Keratinocyte (primary cell): ENCODE measurements at regions not wholly inside any gene's neighbourhood (a gene's known extent, or its start where the extent isn't known, plus 50 kb on each side); places are given as distances from the start of the nearest gene placed in this dataset.

Source experiments
- DNase-seq: peaks from one replicate; pipeline ENCODE4 v3.0.0-alpha.2; 2011; ENCODE audit warnings: low read depth, missing footprints, low spot score
- FAIRE-seq: peaks from 2 replicates; lab custom pipeline; 2011; peaks lifted over from hg19 to GRCh38; lab: Jason Lieb, UNC
- H2AFZ ChIP-seq: 2 replicates; pipeline ENCODE4 v1.6.0; 2012; ENCODE audit warnings: low read length, control low read depth, inconsistent platforms; ENCODE audit not compliant: control insufficient read depth
- H3K27ac ChIP-seq: 2 replicates; pipeline ENCODE4 v1.5.1; 2011; ENCODE audit warnings: low read length; ENCODE audit not compliant: control insufficient read depth, insufficient read depth
- H3K27me3 ChIP-seq: 3 replicates; pipeline ENCODE4 v1.6.0; 2011; ENCODE audit warnings: low read length; ENCODE audit not compliant: control insufficient read depth, insufficient read depth; ENCODE audit errors: extremely low read depth
- H3K36me3 ChIP-seq, 2 experiments: 2 replicates in 1 of 2; 3 replicates in 1 of 2; pipeline ENCODE4 v1.5.1; 2011; ENCODE audit warnings: low read length in 2 of 2, mild to moderate bottlenecking in 1 of 2; ENCODE audit not compliant: control insufficient read depth in 2 of 2, insufficient read depth in 2 of 2; ENCODE audit errors: extremely low read depth in 1 of 2
- H3K4me1 ChIP-seq: 3 replicates; pipeline ENCODE4 v1.5.1; 2011; ENCODE audit warnings: low read length; ENCODE audit not compliant: control insufficient read depth, insufficient read depth; ENCODE audit errors: extremely low read depth
- H3K4me2 ChIP-seq: 3 replicates; pipeline ENCODE4 v1.6.0; 2011; ENCODE audit warnings: low read depth, low read length; ENCODE audit not compliant: control insufficient read depth, insufficient read depth; ENCODE audit errors: extremely low read depth
- H3K4me3 ChIP-seq, 3 experiments: fragments of 200-600 bp in 1 of 3; sonication (generic) in 1 of 3; 2 replicates in 2 of 3; 3 replicates in 1 of 3; pipeline ENCODE4 v1.5.1; 2011 to 2016; ENCODE audit warnings: low read length in 3 of 3, mild to moderate bottlenecking in 3 of 3, control low read depth in 2 of 3, inconsistent platforms in 1 of 3, low read depth in 1 of 3, mixed read lengths in 1 of 3, mixed run types in 1 of 3, moderate library complexity in 1 of 3; ENCODE audit not compliant: control insufficient read depth in 2 of 3, insufficient read depth in 2 of 3; ENCODE audit errors: extremely low read depth in 1 of 3
- H3K79me2 ChIP-seq: 2 replicates; pipeline ENCODE4 v1.6.0; 2012; ENCODE audit warnings: low read length; ENCODE audit not compliant: control insufficient read depth, insufficient read depth
- H3K9ac ChIP-seq: 3 replicates; pipeline ENCODE4 v1.6.0; 2011; ENCODE audit warnings: low read length; ENCODE audit not compliant: control insufficient read depth, insufficient read depth; ENCODE audit errors: extremely low read depth
- H3K9me1 ChIP-seq: 3 replicates; pipeline ENCODE4 v1.6.0; 2011; ENCODE audit warnings: low read length; ENCODE audit not compliant: control insufficient read depth, insufficient read depth; ENCODE audit errors: extremely low read depth
- H3K9me3 ChIP-seq: 2 replicates; pipeline ENCODE4 v1.5.1; 2012; ENCODE audit warnings: low read depth, low read length; ENCODE audit not compliant: control insufficient read depth
- H4K20me1 ChIP-seq: 3 replicates; pipeline ENCODE4 v1.6.0; 2011; ENCODE audit warnings: low read length; ENCODE audit not compliant: control insufficient read depth, insufficient read depth; ENCODE audit errors: extremely low read depth
- CTCF ChIP-seq, 3 experiments: IDR thresholded peaks in 1 of 3; conservative IDR thresholded peaks in 1 of 3; optimal IDR thresholded peaks in 1 of 3; 2 replicates in 2 of 3; 3 replicates in 1 of 3; pipeline versions ENCODE3 to v1.5.1; 2011; ENCODE audit warnings: low read length in 3 of 3, mild to moderate bottlenecking in 3 of 3, moderate library complexity in 2 of 3, control low read depth in 1 of 3, inconsistent platforms in 1 of 3; ENCODE audit not compliant: insufficient read depth in 2 of 3; ENCODE audit errors: extremely low read depth in 1 of 3
- EZH2 ChIP-seq: IDR thresholded peaks from one replicate; pipeline ENCODE4 v1.6.1; 2012; ENCODE audit warnings: inconsistent platforms, mild to moderate bottlenecking, low read length, moderate library complexity
- dilution Hi-C: fragments of 300-500 bp; cut with MboI; formaldehyde crosslinking; loops from one replicate; pipeline ENCODE4 v1.7.0; 2020; ENCODE audit warnings: low sequenced_read_pairs; ENCODE audit not compliant: extremely low pct_ligation_motif_present

- Histone ChIP-seq H3K9me1 (no peaks in the 10 kb centered on the region), H3K4me1 (no peaks in the 10 kb centered on the region), H3K27ac (no peak overlapping the region), H3K79me2 (no peaks in the 10 kb centered on the region), H3K9ac (no peak overlapping the region), H3K27me3 (no peaks in the 10 kb centered on the region), H2AFZ (no peak overlapping the region), H3K9me3 (peaks cover 2% of the 10 kb centered on the region), H3K4me2 (no peak overlapping the region), H3K36me3 (no peaks in the 10 kb centered on the region), H3K4me3 (no peak overlapping the region), H4K20me1 (no peaks in the 10 kb centered on the region)
- no peak for DNase-seq
- no peak for TF ChIP-seq CTCF (optimal IDR thresholded peaks at IDR 0.05 in 1 of 3, IDR thresholded peaks at IDR 0.05 in 1 of 3, conservative IDR thresholded peaks at IDR 0.05 in 1 of 3; ENCODE audit: extremely low read depth in 1 of 3, insufficient read depth in 2 of 3, low read length in 3 of 3)
- dilution Hi-C loops = no loop called here
- no peak for FAIRE-seq
Measured at GRCh38 chr9:79083621-79084020, 488.1 kb upstream of the TLE4 start.

GRCh38 chr9:79087133-79087532, 484.6 kb upstream of the TLE4 start:
- no peaks in the 10 kb centered on the region for H3K27me3 ChIP-seq
- FAIRE-seq (no peak), DNase-seq (no peak)
- no peaks in the 10 kb centered on the region for H3K79me2 ChIP-seq
- no peaks in the 10 kb centered on the region for H3K9me1 ChIP-seq
- H4K20me1 ChIP-seq = no peaks in the 10 kb centered on the region
- H3K4me2 ChIP-seq = no peak overlapping the region
- no peak overlapping the region for H3K27ac ChIP-seq
- no peaks in the 10 kb centered on the region for H3K36me3 ChIP-seq
- dilution Hi-C loops = no loop called here
- no peak overlapping the region for H3K4me3 ChIP-seq
- no peak overlapping the region for H2AFZ ChIP-seq
- H3K9ac ChIP-seq = no peak overlapping the region
- H3K9me3 ChIP-seq = peaks cover 2% of the 10 kb centered on the region
- no peaks in the 10 kb centered on the region for H3K4me1 ChIP-seq
- no peak for TF ChIP-seq EZH2
- no peak for TF ChIP-seq CTCF (optimal IDR thresholded peaks at IDR 0.05 in 1 of 3, IDR thresholded peaks at IDR 0.05 in 1 of 3, conservative IDR thresholded peaks at IDR 0.05 in 1 of 3; ENCODE audit: extremely low read depth in 1 of 3, insufficient read depth in 2 of 3, low read length in 3 of 3)
